HEK293 (cell line): ENCODE measurements at regions not wholly inside any gene's neighbourhood (a gene's known extent, or its start where the extent isn't known, plus 50 kb on each side); places are given as distances from the start of the nearest gene placed in this dataset.

Experiments
- CTCF ChIA-PET: fragments of 350-600 bp; formaldehyde crosslinking; extraction: SDS; loops from one replicate; lab custom pipeline; 2021; ENCODE audit warnings: antibody characterized with exemption; lab: Yijun Ruan, JAX
- POLR2A ChIA-PET: fragments of 300-600 bp; formaldehyde crosslinking; extraction: SDS; loops from one replicate; lab custom pipeline; 2020; ENCODE audit warnings: antibody characterized with exemption, inconsistent platforms; lab: Yijun Ruan, JAX
- H3K27ac ChIP-seq: fragments of 200-500 bp; sonication (Bioruptor generic); 2 replicates; pipeline ENCODE4 v1.5.1; 2014; ENCODE audit warnings: low read depth, low read length, control low read depth, inconsistent platforms; ENCODE audit errors: extremely low read depth
- H3K36me3 ChIP-seq, 2 experiments: fragments of 200-500 bp in 1 of 2; sonication (Bioruptor generic) in 1 of 2; 1 replicate in 1 of 2; 2 replicates in 1 of 2; pipeline ENCODE4 v1.5.1; 2014 to 2017; ENCODE audit warnings: inconsistent platforms in 2 of 2, low read length in 2 of 2; ENCODE audit not compliant: control insufficient read depth in 2 of 2, insufficient read depth in 1 of 2
- H3K4me1 ChIP-seq: fragments of 200-500 bp; sonication (Bioruptor generic); 2 replicates; pipeline ENCODE4 v1.5.1; 2014; ENCODE audit warnings: mild to moderate bottlenecking, low read length, inconsistent platforms; ENCODE audit not compliant: control insufficient read depth, insufficient read depth
- H3K4me3 ChIP-seq: 2 replicates; pipeline ENCODE4 v1.5.1; 2011; ENCODE audit warnings: low read depth, mild to moderate bottlenecking, control low read depth, low read length, moderate library complexity
- H3K9me3 ChIP-seq: fragments of 200-500 bp; sonication (Bioruptor generic); 2 replicates; pipeline ENCODE4 v1.5.1; 2014; ENCODE audit warnings: low read depth, low read length, inconsistent platforms; ENCODE audit not compliant: control insufficient read depth, insufficient read depth
- ATF2 ChIP-seq: fragments of 450-650 bp; formaldehyde crosslinking; IDR thresholded peaks from 2 replicates; pipeline ENCODE4 v1.5.1; 2016; ENCODE audit warnings: missing biosample characterization, missing genetic modification characterization, low read depth
- BCL6B ChIP-seq: fragments of 450-650 bp; formaldehyde crosslinking; IDR thresholded peaks from 2 replicates; pipeline ENCODE4 v1.5.1; 2017; ENCODE audit warnings: missing biosample characterization, missing genetic modification characterization
- GLI2 ChIP-seq: fragments of 450-650 bp; formaldehyde crosslinking; IDR thresholded peaks from 2 replicates; pipeline ENCODE4; 2017; ENCODE audit warnings: missing biosample characterization, missing genetic modification characterization, low read depth, borderline replicate concordance
- GLIS1 ChIP-seq: fragments of 450-650 bp; formaldehyde crosslinking; IDR thresholded peaks from 2 replicates; pipeline ENCODE4 v1.5.1; 2016; ENCODE audit warnings: missing biosample characterization, missing genetic modification characterization
- HOXD13 ChIP-seq: sonication (generic); formaldehyde crosslinking; IDR thresholded peaks from 2 replicates; pipeline ENCODE4 v1.8.0; 2022; ENCODE audit warnings: missing genetic modification reagents, borderline replicate concordance
- KLF10 ChIP-seq: fragments of 450-650 bp; IDR thresholded peaks from 2 replicates; pipeline ENCODE4 v1.5.1; 2018; ENCODE audit warnings: missing biosample characterization, mild to moderate bottlenecking, missing genetic modification characterization
- KLF16 ChIP-seq: fragments of 450-650 bp; formaldehyde crosslinking; IDR thresholded peaks from 2 replicates; pipeline ENCODE4 v1.5.1; 2017; ENCODE audit warnings: missing biosample characterization, missing genetic modification characterization
- KLF9 ChIP-seq: fragments of 450-650 bp; formaldehyde crosslinking; IDR thresholded peaks from 2 replicates; pipeline ENCODE4 v1.5.1; 2016; ENCODE audit warnings: missing biosample characterization, missing genetic modification characterization, low read depth
- PATZ1 ChIP-seq: fragments of 450-650 bp; formaldehyde crosslinking; IDR thresholded peaks from 2 replicates; pipeline ENCODE4 v1.5.1; 2016; ENCODE audit warnings: missing biosample characterization, missing genetic modification characterization
- PRDM1 ChIP-seq: fragments of 450-650 bp; formaldehyde crosslinking; IDR thresholded peaks from 2 replicates; pipeline ENCODE4; 2016; ENCODE audit warnings: missing biosample characterization, missing genetic modification characterization
- SCRT1 ChIP-seq: fragments of 450-650 bp; formaldehyde crosslinking; IDR thresholded peaks from 2 replicates; pipeline ENCODE4 v1.5.1; 2016; ENCODE audit warnings: missing biosample characterization, missing genetic modification characterization, borderline replicate concordance
- YY2 ChIP-seq: fragments of 450-650 bp; formaldehyde crosslinking; IDR thresholded peaks from 2 replicates; pipeline ENCODE4 v1.5.1; 2016; ENCODE audit warnings: missing biosample characterization, missing genetic modification characterization
- ZBTB1 ChIP-seq: fragments of 450-650 bp; formaldehyde crosslinking; IDR thresholded peaks from 2 replicates; pipeline ENCODE4 v1.5.1; 2016; ENCODE audit warnings: missing biosample characterization, missing genetic modification characterization
- ZFP37 ChIP-seq: fragments of 450-650 bp; formaldehyde crosslinking; IDR thresholded peaks from 2 replicates; pipeline ENCODE4 v1.5.1; 2016; ENCODE audit warnings: missing biosample characterization, missing genetic modification characterization
- ZNF138 ChIP-seq: fragments of 450-650 bp; formaldehyde crosslinking; IDR thresholded peaks from 2 replicates; pipeline ENCODE4 v1.5.1; 2016; ENCODE audit warnings: missing biosample characterization, missing genetic modification characterization, borderline replicate concordance
- ZNF140 ChIP-seq: fragments of 450-650 bp; formaldehyde crosslinking; IDR thresholded peaks from 2 replicates; pipeline ENCODE4 v1.5.1; 2016; ENCODE audit warnings: missing biosample characterization, missing genetic modification characterization
- ZNF184 ChIP-seq: fragments of 450-650 bp; IDR thresholded peaks from 2 replicates; pipeline ENCODE4 v1.5.1; 2018; ENCODE audit warnings: missing biosample characterization, mild to moderate bottlenecking, missing genetic modification characterization
- ZNF19 ChIP-seq: fragments of 450-650 bp; formaldehyde crosslinking; IDR thresholded peaks from 2 replicates; pipeline ENCODE4; 2016; ENCODE audit warnings: missing biosample characterization, missing genetic modification characterization, low read depth
- ZNF223 ChIP-seq: fragments of 450-650 bp; formaldehyde crosslinking; IDR thresholded peaks from 2 replicates; pipeline ENCODE4 v1.5.1; 2016; ENCODE audit warnings: missing biosample characterization, missing genetic modification characterization
- ZNF24 ChIP-seq: fragments of 450-650 bp; formaldehyde crosslinking; IDR thresholded peaks from 2 replicates; pipeline ENCODE4 v1.5.1; 2016; ENCODE audit warnings: missing biosample characterization, missing genetic modification characterization
- ZNF335 ChIP-seq: fragments of 450-650 bp; formaldehyde crosslinking; conservative IDR thresholded peaks from 2 replicates; pipeline ENCODE4 v1.5.1; 2016; ENCODE audit warnings: missing biosample characterization, missing genetic modification characterization
- ZNF362 ChIP-seq: fragments of 450-650 bp; formaldehyde crosslinking; IDR thresholded peaks from 2 replicates; pipeline ENCODE4 v1.5.1; 2016; ENCODE audit warnings: missing biosample characterization, missing genetic modification characterization
- ZNF501 ChIP-seq: fragments of 450-650 bp; formaldehyde crosslinking; IDR thresholded peaks from 2 replicates; pipeline ENCODE4 v1.5.1; 2016; ENCODE audit warnings: missing biosample characterization, missing genetic modification characterization
- ZNF561 ChIP-seq: fragments of 450-650 bp; IDR thresholded peaks from 2 replicates; pipeline ENCODE4 v1.5.1; 2018; ENCODE audit warnings: missing biosample characterization, missing genetic modification characterization, borderline replicate concordance
- ZNF596 ChIP-seq: fragments of 450-650 bp; IDR thresholded peaks from 2 replicates; pipeline ENCODE4 v1.5.0; 2018; ENCODE audit warnings: missing biosample characterization, mild to moderate bottlenecking, missing genetic modification characterization, moderate library complexity
- ZNF660 ChIP-seq: fragments of 450-650 bp; IDR thresholded peaks from 2 replicates; pipeline ENCODE4 v1.5.1; 2018; ENCODE audit warnings: missing biosample characterization, mild to moderate bottlenecking, missing genetic modification characterization
- ZNF704 ChIP-seq: fragments of 450-650 bp; formaldehyde crosslinking; IDR thresholded peaks from 2 replicates; pipeline ENCODE4 v1.5.1; 2016; ENCODE audit warnings: missing biosample characterization, missing genetic modification characterization
- ZNF747 ChIP-seq: fragments of 450-650 bp; formaldehyde crosslinking; IDR thresholded peaks from 2 replicates; pipeline ENCODE4 v1.5.1; 2016; ENCODE audit warnings: missing biosample characterization, missing genetic modification characterization
- ZNF777 ChIP-seq: fragments of 450-650 bp; formaldehyde crosslinking; IDR thresholded peaks from 2 replicates; pipeline ENCODE4 v1.5.1; 2017; ENCODE audit warnings: missing biosample characterization, missing genetic modification characterization, borderline replicate concordance
- ZNF785 ChIP-seq: fragments of 450-650 bp; formaldehyde crosslinking; IDR thresholded peaks from 2 replicates; pipeline ENCODE4 v1.5.1; 2016; ENCODE audit warnings: missing biosample characterization, missing genetic modification characterization
- ZSCAN23 ChIP-seq: fragments of 450-650 bp; formaldehyde crosslinking; IDR thresholded peaks from 2 replicates; pipeline ENCODE4 v1.5.1; 2016; ENCODE audit warnings: missing biosample characterization, missing genetic modification characterization
- ZSCAN30 ChIP-seq: fragments of 450-650 bp; IDR thresholded peaks from 2 replicates; pipeline ENCODE4 v1.5.1; 2018; ENCODE audit warnings: missing biosample characterization, mild to moderate bottlenecking, missing genetic modification characterization, moderate library complexity
- ZXDB ChIP-seq: fragments of 450-650 bp; formaldehyde crosslinking; IDR thresholded peaks from 2 replicates; pipeline ENCODE4 v1.5.1; 2016; ENCODE audit warnings: missing biosample characterization, missing genetic modification characterization

GRCh38 chr5:145467446-145467845 is 367.7 kb downstream of the PRELID2 start:
- no peak overlapping the region for H3K4me3 ChIP-seq
- ChIA-PET CTCF (no interaction called here), POLR2A (no interaction called here)
- H3K27ac ChIP-seq, result no peak overlapping the region
- H3K9me3 ChIP-seq, result no peaks in the 10 kb centered on the region
- H3K36me3 ChIP-seq, result no peaks in the 10 kb centered on the region
- no peak for TF ChIP-seq ZNF777 (tag by site-specific recombination)
- TF ChIP-seq ZBTB1 (tag by site-specific recombination), result no peak
- TF ChIP-seq HOXD13, result no peak
- no peak for TF ChIP-seq ZSCAN30 (tag by site-specific recombination)
- TF ChIP-seq KLF10 (tag by site-specific recombination), result no peak
- no peak for TF ChIP-seq ZNF19 (tag by site-specific recombination)
- TF ChIP-seq ZFP37 (tag by site-specific recombination), result no peak
- TF ChIP-seq YY2 (tag by site-specific recombination), result no peak
- no peak for TF ChIP-seq PATZ1
- no peak for TF ChIP-seq GLIS1
- TF ChIP-seq ZNF24 (tag by site-specific recombination), result no peak
- TF ChIP-seq BCL6B, result no peak
- TF ChIP-seq ATF2 (tag by site-specific recombination), result no peak
- TF ChIP-seq ZNF596, result no peak
- no peak for TF ChIP-seq ZNF785 (tag by site-specific recombination)
- TF ChIP-seq KLF16, result no peak
- no peaks in the 10 kb centered on the region for H3K4me1 ChIP-seq

GRCh38 chr5:145466533-145466932 is 368.6 kb downstream of the PRELID2 start:
- no peaks in the 10 kb centered on the region for H3K9me3 ChIP-seq
- POLR2A ChIA-PET, result no interaction called here
- no peak overlapping the region for H3K27ac ChIP-seq
- CTCF ChIA-PET, result no interaction called here
- no peak overlapping the region for H3K4me3 ChIP-seq
- no peaks in the 10 kb centered on the region for H3K36me3 ChIP-seq
- H3K4me1 ChIP-seq, result no peaks in the 10 kb centered on the region
- TF ChIP-seq ZNF561 (no peak), ZNF223 (no peak), ZNF501 (tag by site-specific recombination) (no peak), PRDM1 (tag by site-specific recombination) (no peak), ZNF660 (tag by site-specific recombination) (no peak), SCRT1 (tag by site-specific recombination) (no peak), ZXDB (tag by site-specific recombination) (no peak), ZNF747 (tag by site-specific recombination) (no peak), ZNF335 (tag by site-specific recombination) (no peak), ZNF140 (tag by site-specific recombination) (no peak), ZNF777 (tag by site-specific recombination) (no peak), ZNF362 (tag by site-specific recombination) (no peak), ZNF704 (tag by site-specific recombination) (no peak), ZSCAN23 (tag by site-specific recombination) (no peak), KLF9 (tag by site-specific recombination) (no peak), GLI2 (tag by site-specific recombination) (no peak), GLIS1 (no peak), ZNF138 (tag by site-specific recombination) (no peak), HOXD13 (no peak), ZNF184 (tag by site-specific recombination) (no peak)
